ENCODE measurements at regions not wholly inside any gene's neighbourhood (a gene's known extent, or its start where the extent isn't known, plus 50 kb on each side); places are given as distances from the start of the nearest gene placed in this dataset.

DNA sequence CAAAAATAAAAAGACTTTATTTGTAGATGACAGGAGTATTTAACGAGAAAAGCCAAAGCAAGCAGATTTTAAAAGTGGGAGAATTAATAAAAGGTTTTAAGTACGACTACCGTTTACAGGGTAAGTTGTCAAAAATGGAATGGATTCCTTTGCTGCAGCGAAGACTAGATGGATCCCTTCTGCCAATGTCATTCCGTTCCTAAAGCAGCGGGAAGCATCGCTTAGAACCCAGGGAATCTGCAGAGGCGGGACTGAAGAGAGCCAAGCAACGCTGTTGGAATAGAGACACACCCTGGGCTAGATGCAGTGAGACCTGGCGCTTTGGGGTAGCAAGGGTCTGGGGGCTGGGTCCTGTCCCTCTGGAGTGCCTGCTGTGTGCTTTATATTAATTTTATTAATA is 303.1 kb upstream of the MKI67 start:
- Mint-ChIP-seq H3K27ac (ENCODE audit: unreplicated experiment) (no peak overlapping the region), H3K4me3 (ENCODE audit: unreplicated experiment) (no peak overlapping the region), H3K4me1 (ENCODE audit: low read depth, unreplicated experiment) (no peaks in the 10 kb centered on the region), H3K27me3 (ENCODE audit: unreplicated experiment) (peaks cover 7% of the 10 kb centered on the region), H3K36me3 (ENCODE audit: unreplicated experiment) (peaks cover 6% of the 10 kb centered on the region), H3K9me3 (ENCODE audit: unreplicated experiment) (no peaks in the 10 kb centered on the region)
- TF ChIP-seq, protein P1, sequence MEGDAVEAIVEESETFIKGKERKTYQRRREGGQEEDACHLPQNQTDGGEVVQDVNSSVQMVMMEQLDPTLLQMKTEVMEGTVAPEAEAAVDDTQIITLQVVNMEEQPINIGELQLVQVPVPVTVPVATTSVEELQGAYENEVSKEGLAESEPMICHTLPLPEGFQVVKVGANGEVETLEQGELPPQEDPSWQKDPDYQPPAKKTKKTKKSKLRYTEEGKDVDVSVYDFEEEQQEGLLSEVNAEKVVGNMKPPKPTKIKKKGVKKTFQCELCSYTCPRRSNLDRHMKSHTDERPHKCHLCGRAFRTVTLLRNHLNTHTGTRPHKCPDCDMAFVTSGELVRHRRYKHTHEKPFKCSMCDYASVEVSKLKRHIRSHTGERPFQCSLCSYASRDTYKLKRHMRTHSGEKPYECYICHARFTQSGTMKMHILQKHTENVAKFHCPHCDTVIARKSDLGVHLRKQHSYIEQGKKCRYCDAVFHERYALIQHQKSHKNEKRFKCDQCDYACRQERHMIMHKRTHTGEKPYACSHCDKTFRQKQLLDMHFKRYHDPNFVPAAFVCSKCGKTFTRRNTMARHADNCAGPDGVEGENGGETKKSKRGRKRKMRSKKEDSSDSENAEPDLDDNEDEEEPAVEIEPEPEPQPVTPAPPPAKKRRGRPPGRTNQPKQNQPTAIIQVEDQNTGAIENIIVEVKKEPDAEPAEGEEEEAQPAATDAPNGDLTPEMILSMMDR (IDR thresholded peaks at IDR 0.05; ENCODE audit: partially characterized antibody, unreplicated experiment), result no peak
- DNase-seq, result no peak

DNA sequence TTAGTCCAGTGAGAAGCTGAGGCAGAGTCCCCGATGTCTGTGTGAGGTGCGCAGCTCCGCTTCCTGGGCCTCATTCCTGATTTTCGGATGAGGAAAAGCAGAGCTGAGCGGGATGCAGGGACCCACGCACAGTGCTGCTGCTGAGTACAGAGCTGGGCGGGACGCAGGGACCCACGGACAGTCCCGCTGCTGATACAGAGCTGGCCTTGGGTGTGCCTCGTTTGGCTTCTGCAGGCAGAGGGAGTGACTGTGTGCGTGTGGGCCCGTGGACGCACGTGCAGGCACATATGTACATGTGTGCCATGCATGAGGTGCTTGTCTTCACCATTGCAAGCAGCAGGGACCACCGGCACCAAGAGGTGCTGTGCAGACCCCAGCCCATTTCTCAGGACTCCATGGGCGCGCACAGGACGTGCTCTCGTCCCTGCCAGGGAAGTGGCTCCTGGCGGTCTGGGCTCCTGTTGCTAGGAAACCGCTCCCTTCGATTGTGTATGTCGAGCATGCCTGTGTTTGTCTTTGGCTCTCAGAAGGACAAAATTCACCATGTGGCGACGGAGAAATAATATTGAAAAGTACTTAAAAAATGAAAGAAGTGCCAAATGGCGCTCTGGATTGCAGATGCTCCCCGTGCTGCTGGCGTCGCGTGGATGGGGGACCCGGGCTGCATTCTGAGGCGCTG is 303.8 kb upstream of the MKI67 start:
- Mint-ChIP-seq H3K36me3 (ENCODE audit: unreplicated experiment) (peaks cover 6% of the 10 kb centered on the region), H3K27me3 (ENCODE audit: unreplicated experiment) (peaks cover 7% of the 10 kb centered on the region), H3K4me3 (ENCODE audit: unreplicated experiment) (no peak overlapping the region), H3K4me1 (ENCODE audit: low read depth, unreplicated experiment) (no peaks in the 10 kb centered on the region), H3K9me3 (ENCODE audit: unreplicated experiment) (no peaks in the 10 kb centered on the region), H3K27ac (ENCODE audit: unreplicated experiment) (no peak overlapping the region)
- TF ChIP-seq, protein P1 (IDR thresholded peaks at IDR 0.05; ENCODE audit: partially characterized antibody, unreplicated experiment), result no peak
- DNase-seq, result no peak

DNA sequence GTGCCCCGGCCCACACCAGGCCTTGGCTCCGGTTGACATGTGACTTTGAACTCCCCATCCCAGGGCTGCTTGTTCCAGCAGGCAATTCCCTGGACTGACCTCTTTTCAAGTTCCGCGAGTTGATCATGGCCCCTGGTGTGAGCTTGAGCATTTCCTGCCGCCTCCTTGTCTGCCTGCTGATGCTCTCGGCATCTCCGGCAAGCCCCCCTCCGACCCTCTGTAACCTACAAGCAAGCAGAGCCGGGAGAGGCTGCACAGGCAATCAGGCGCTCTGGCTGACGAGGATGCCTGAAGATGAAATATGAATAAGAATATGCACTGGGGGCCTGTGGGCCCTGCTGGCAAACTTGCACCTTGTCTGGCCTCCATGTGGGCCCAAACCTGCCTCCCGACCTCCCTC is 304.9 kb upstream of the MKI67 start:
- no peak for DNase-seq
- H3K27ac Mint-ChIP-seq (ENCODE audit: unreplicated experiment), result no peak overlapping the region
- peaks cover 3% of the 10 kb centered on the region for H3K27me3 Mint-ChIP-seq (ENCODE audit: unreplicated experiment)

GRCh38 chr10:128431506-128431905 is 305.3 kb upstream of the MKI67 start:
- Mint-ChIP-seq H3K4me3 (ENCODE audit: unreplicated experiment) (no peak overlapping the region), H3K27me3 (ENCODE audit: unreplicated experiment) (peaks cover 3% of the 10 kb centered on the region), H3K27ac (ENCODE audit: unreplicated experiment) (no peak overlapping the region), H3K9me3 (ENCODE audit: unreplicated experiment) (no peaks in the 10 kb centered on the region), H3K4me1 (ENCODE audit: low read depth, unreplicated experiment) (no peaks in the 10 kb centered on the region), H3K36me3 (ENCODE audit: unreplicated experiment) (no peaks in the 10 kb centered on the region)
- TF ChIP-seq, protein P1 (IDR thresholded peaks at IDR 0.05; ENCODE audit: partially characterized antibody, unreplicated experiment), result no peak
- no peak for DNase-seq

More for the DNA sequence above, 304.9 kb upstream of the MKI67 start:
- H3K4me3 Mint-ChIP-seq (ENCODE audit: unreplicated experiment), result no peak overlapping the region
- H3K36me3 Mint-ChIP-seq (ENCODE audit: unreplicated experiment), result no peaks in the 10 kb centered on the region
- H3K4me1 Mint-ChIP-seq (ENCODE audit: low read depth, unreplicated experiment), result no peaks in the 10 kb centered on the region
- TF ChIP-seq, protein P1 (IDR thresholded peaks at IDR 0.05; ENCODE audit: partially characterized antibody, unreplicated experiment), result no peak
- no peaks in the 10 kb centered on the region for H3K9me3 Mint-ChIP-seq (ENCODE audit: unreplicated experiment)

- Mint-ChIP-seq H3K9me3 (ENCODE audit: unreplicated experiment) (peaks cover 2% of the 10 kb centered on the region), H3K4me3 (ENCODE audit: unreplicated experiment) (no peak overlapping the region), H3K27ac (ENCODE audit: unreplicated experiment) (no peak overlapping the region), H3K4me1 (ENCODE audit: low read depth, unreplicated experiment) (no peaks in the 10 kb centered on the region), H3K36me3 (ENCODE audit: unreplicated experiment) (no peaks in the 10 kb centered on the region), H3K27me3 (ENCODE audit: unreplicated experiment) (peaks cover 3% of the 10 kb centered on the region)
- DNase-seq, result no peak
- TF ChIP-seq, protein P1 (IDR thresholded peaks at IDR 0.05; ENCODE audit: partially characterized antibody, unreplicated experiment), result no peak
Observed at GRCh38 chr10:128432011-128432410, 305.8 kb upstream of the MKI67 start.
